Lung (tissue), 11 donors: ENCODE measurements at regions not wholly inside any gene's neighbourhood (a gene's known extent, or its start where the extent isn't known, plus 50 kb on each side); places are given as distances from the start of the nearest gene placed in this dataset.
A peak's percentile ranks its signal among the peaks of the same experiment; 100 is the strongest.

Experiments
- ATAC-seq: fragments of 200-7000 bp; cut with Tn5 transposase; one replicate; pipeline ENCODE4 v1.9.1; 2020; ENCODE audit warnings: moderate number of reproducible peaks; ENCODE audit not compliant: insufficient read depth, low FRiP score
- DNase-seq, 3 donors: peaks; one replicate each; pipeline ENCODE4 v3.0.0-alpha.2; 2013 to 2017
- H3K27ac ChIP-seq, 2 donors: one replicate each; pipeline ENCODE4 v1.5.1; 2013; ENCODE audit warnings: mild to moderate bottlenecking in 2 of 2, moderate library complexity in 2 of 2, control low read depth in 1 of 2, inconsistent platforms in 1 of 2, low read depth in 1 of 2, low read length in 1 of 2
- H3K27me3 ChIP-seq, 3 donors: one replicate each; pipeline ENCODE4 v1.5.1; 2013; ENCODE audit warnings: low read length in 2 of 3; ENCODE audit not compliant: control insufficient read depth in 3 of 3, insufficient read depth in 3 of 3
- H3K36me3 ChIP-seq, 4 donors: one replicate each; pipeline ENCODE4 v1.5.1; 2013; ENCODE audit warnings: low read length in 4 of 4, mild to moderate bottlenecking in 1 of 4, moderate library complexity in 1 of 4; ENCODE audit not compliant: control insufficient read depth in 4 of 4, insufficient read depth in 4 of 4
- H3K4me1 ChIP-seq, 5 donors: one replicate each; pipeline ENCODE4 v1.5.1; 2013; ENCODE audit warnings: low read length in 5 of 5, mild to moderate bottlenecking in 2 of 5, moderate library complexity in 1 of 5; ENCODE audit not compliant: control insufficient read depth in 5 of 5, insufficient read depth in 5 of 5
- H3K4me3 ChIP-seq: one replicate; pipeline ENCODE4 v1.5.1; 2013; ENCODE audit warnings: mild to moderate bottlenecking, control low read depth, moderate library complexity
- H3K9ac ChIP-seq, 2 donors: one replicate each; pipeline ENCODE4 v1.5.1; 2013; ENCODE audit warnings: low read length in 2 of 2, control low read depth in 1 of 2; ENCODE audit not compliant: insufficient read depth in 1 of 2
- H3K9me3 ChIP-seq, 4 donors: one replicate each; pipeline ENCODE4 v1.5.1; 2013; ENCODE audit warnings: low read length in 3 of 4, mild to moderate bottlenecking in 1 of 4, moderate library complexity in 1 of 4; ENCODE audit not compliant: control insufficient read depth in 4 of 4, insufficient read depth in 3 of 4
- WGBS, 2 donors: extraction: QIAGEN DNeasy Blood & Tissue Kit; methylation state at CpG; one replicate each; pipeline ENCODE4 v1.1.7; 2013; 5-methylcytosine and 5-hydroxymethylcytosine counted together
- TF ChIP-seq, protein P1 (sequence below): IDR thresholded peaks from 2 replicates; pipeline ENCODE4 v1.5.1; 2012; ENCODE audit warnings: mild to moderate bottlenecking; ENCODE audit errors: control extremely low read depth, extremely low read depth
- donor health status: control.
- donor health status: control.
- donor health status: Bipolar disorder and iron deficiency.
- donor health status: healthy.
- donor health status: DM: yes; HTN: yes; CAD: no.

GRCh38 chr17:13334374-13334773 is 267.4 kb downstream of the HS3ST3A1 start:
- no peaks in the 10 kb centered on the region for H3K36me3 ChIP-seq
- no peak overlapping the region for H3K27ac ChIP-seq
- no peak overlapping the region for H3K4me3 ChIP-seq
- TF ChIP-seq, protein P1, sequence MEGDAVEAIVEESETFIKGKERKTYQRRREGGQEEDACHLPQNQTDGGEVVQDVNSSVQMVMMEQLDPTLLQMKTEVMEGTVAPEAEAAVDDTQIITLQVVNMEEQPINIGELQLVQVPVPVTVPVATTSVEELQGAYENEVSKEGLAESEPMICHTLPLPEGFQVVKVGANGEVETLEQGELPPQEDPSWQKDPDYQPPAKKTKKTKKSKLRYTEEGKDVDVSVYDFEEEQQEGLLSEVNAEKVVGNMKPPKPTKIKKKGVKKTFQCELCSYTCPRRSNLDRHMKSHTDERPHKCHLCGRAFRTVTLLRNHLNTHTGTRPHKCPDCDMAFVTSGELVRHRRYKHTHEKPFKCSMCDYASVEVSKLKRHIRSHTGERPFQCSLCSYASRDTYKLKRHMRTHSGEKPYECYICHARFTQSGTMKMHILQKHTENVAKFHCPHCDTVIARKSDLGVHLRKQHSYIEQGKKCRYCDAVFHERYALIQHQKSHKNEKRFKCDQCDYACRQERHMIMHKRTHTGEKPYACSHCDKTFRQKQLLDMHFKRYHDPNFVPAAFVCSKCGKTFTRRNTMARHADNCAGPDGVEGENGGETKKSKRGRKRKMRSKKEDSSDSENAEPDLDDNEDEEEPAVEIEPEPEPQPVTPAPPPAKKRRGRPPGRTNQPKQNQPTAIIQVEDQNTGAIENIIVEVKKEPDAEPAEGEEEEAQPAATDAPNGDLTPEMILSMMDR = no peak
- no peak overlapping the region for H3K9ac ChIP-seq
- ATAC-seq = no peak
- peaks cover 0 to 4% (median 0%) of the 10 kb centered on the region in 4 donors for H3K9me3 ChIP-seq
- peaks cover 0 to 8% (median 0%) of the 10 kb centered on the region in 5 donors for H3K4me1 ChIP-seq
- DNase-seq = no peak
- no peaks in the 10 kb centered on the region for H3K27me3 ChIP-seq
- 85 to 92% methylated on average over 1 of the region's 1 CpG for WGBS, 2 donors

- TF ChIP-seq, protein P1 = no peak
- ATAC-seq (no peak), DNase-seq (peak in 1 of 3 donors; percentile 23)
- no peaks in the 10 kb centered on the region for H3K27me3 ChIP-seq
- no peaks in the 10 kb centered on the region for H3K36me3 ChIP-seq
- peaks cover 0 to 8% (median 0%) of the 10 kb centered on the region in 5 donors for H3K4me1 ChIP-seq
- no peak overlapping the region for H3K4me3 ChIP-seq
- H3K9ac ChIP-seq = no peak overlapping the region
- 89 to 96% methylated on average over 2 of the region's 2 CpGs for WGBS, 2 donors
- H3K9me3 ChIP-seq = peaks cover 0 to 4% (median 0%) of the 10 kb centered on the region in 4 donors
- no peak overlapping the region for H3K27ac ChIP-seq
These were observed 268.1 kb downstream of the HS3ST3A1 start for GRCh38 chr17:13333661-13334060.

- peaks cover 0 to 4% (median 0%) of the 10 kb centered on the region in 4 donors for H3K9me3 ChIP-seq
- no peaks in the 10 kb centered on the region for H3K27me3 ChIP-seq
- H3K9ac ChIP-seq = no peak overlapping the region
- TF ChIP-seq, protein P1 = no peak
- ATAC-seq (no peak), DNase-seq (no peak)
- H3K36me3 ChIP-seq = no peaks in the 10 kb centered on the region
- WGBS, 2 donors = 91 to 94% methylated on average over 2 of the region's 2 CpGs
- H3K4me1 ChIP-seq = peaks cover 0 to 4% (median 0%) of the 10 kb centered on the region in 5 donors
- H3K27ac ChIP-seq = no peak overlapping the region
- no peak overlapping the region for H3K4me3 ChIP-seq
These were observed 269.5 kb downstream of the HS3ST3A1 start for GRCh38 chr17:13332207-13332606.

GRCh38 chr17:13329421-13329820 is 272.3 kb downstream of the HS3ST3A1 start:
- Histone ChIP-seq H3K4me1 (no peaks in the 10 kb centered on the region), H3K27ac (no peak overlapping the region), H3K36me3 (no peaks in the 10 kb centered on the region), H3K27me3 (no peaks in the 10 kb centered on the region), H3K9me3 (peaks cover 0 to 4% (median 0%) of the 10 kb centered on the region in 4 donors), H3K4me3 (no peak overlapping the region), H3K9ac (no peak overlapping the region)
- TF ChIP-seq, protein P1 = no peak
- WGBS, 2 donors = 94 to 96% methylated on average over 3 of the region's 3 CpGs
- ATAC-seq (no peak), DNase-seq (no peak)
